Lung (tissue), 11 donors: ENCODE measurements at regions not wholly inside any gene's neighbourhood (a gene's known extent, or its start where the extent isn't known, plus 50 kb on each side); places are given as distances from the start of the nearest gene placed in this dataset.

Experiments
- ATAC-seq: fragments of 200-7000 bp; cut with Tn5 transposase; one replicate; pipeline ENCODE4 v1.9.1; 2020; ENCODE audit warnings: moderate number of reproducible peaks; ENCODE audit not compliant: insufficient read depth, low FRiP score
- DNase-seq, 3 donors: peaks; one replicate each; pipeline ENCODE4 v3.0.0-alpha.2; 2013 to 2017
- H3K27ac ChIP-seq, 2 donors: one replicate each; pipeline ENCODE4 v1.5.1; 2013; ENCODE audit warnings: mild to moderate bottlenecking in 2 of 2, moderate library complexity in 2 of 2, control low read depth in 1 of 2, inconsistent platforms in 1 of 2, low read depth in 1 of 2, low read length in 1 of 2
- H3K27me3 ChIP-seq, 3 donors: one replicate each; pipeline ENCODE4 v1.5.1; 2013; ENCODE audit warnings: low read length in 2 of 3; ENCODE audit not compliant: control insufficient read depth in 3 of 3, insufficient read depth in 3 of 3
- H3K36me3 ChIP-seq, 4 donors: one replicate each; pipeline ENCODE4 v1.5.1; 2013; ENCODE audit warnings: low read length in 4 of 4, mild to moderate bottlenecking in 1 of 4, moderate library complexity in 1 of 4; ENCODE audit not compliant: control insufficient read depth in 4 of 4, insufficient read depth in 4 of 4
- H3K4me1 ChIP-seq, 5 donors: one replicate each; pipeline ENCODE4 v1.5.1; 2013; ENCODE audit warnings: low read length in 5 of 5, mild to moderate bottlenecking in 2 of 5, moderate library complexity in 1 of 5; ENCODE audit not compliant: control insufficient read depth in 5 of 5, insufficient read depth in 5 of 5
- H3K4me3 ChIP-seq: one replicate; pipeline ENCODE4 v1.5.1; 2013; ENCODE audit warnings: mild to moderate bottlenecking, control low read depth, moderate library complexity
- H3K9ac ChIP-seq, 2 donors: one replicate each; pipeline ENCODE4 v1.5.1; 2013; ENCODE audit warnings: low read length in 2 of 2, control low read depth in 1 of 2; ENCODE audit not compliant: insufficient read depth in 1 of 2
- H3K9me3 ChIP-seq, 4 donors: one replicate each; pipeline ENCODE4 v1.5.1; 2013; ENCODE audit warnings: low read length in 3 of 4, mild to moderate bottlenecking in 1 of 4, moderate library complexity in 1 of 4; ENCODE audit not compliant: control insufficient read depth in 4 of 4, insufficient read depth in 3 of 4
- WGBS, 2 donors: extraction: QIAGEN DNeasy Blood & Tissue Kit; methylation state at CpG; one replicate each; pipeline ENCODE4 v1.1.7; 2013; 5-methylcytosine and 5-hydroxymethylcytosine counted together
- TF ChIP-seq, protein P1 (sequence below): IDR thresholded peaks from 2 replicates; pipeline ENCODE4 v1.5.1; 2012; ENCODE audit warnings: mild to moderate bottlenecking; ENCODE audit errors: control extremely low read depth, extremely low read depth
- donor health status: control.
- donor health status: control.
- donor health status: Bipolar disorder and iron deficiency.
- donor health status: healthy.
- donor health status: DM: yes; HTN: yes; CAD: no.

- no peaks in the 10 kb centered on the region for H3K27me3 ChIP-seq
- TF ChIP-seq, protein P1, sequence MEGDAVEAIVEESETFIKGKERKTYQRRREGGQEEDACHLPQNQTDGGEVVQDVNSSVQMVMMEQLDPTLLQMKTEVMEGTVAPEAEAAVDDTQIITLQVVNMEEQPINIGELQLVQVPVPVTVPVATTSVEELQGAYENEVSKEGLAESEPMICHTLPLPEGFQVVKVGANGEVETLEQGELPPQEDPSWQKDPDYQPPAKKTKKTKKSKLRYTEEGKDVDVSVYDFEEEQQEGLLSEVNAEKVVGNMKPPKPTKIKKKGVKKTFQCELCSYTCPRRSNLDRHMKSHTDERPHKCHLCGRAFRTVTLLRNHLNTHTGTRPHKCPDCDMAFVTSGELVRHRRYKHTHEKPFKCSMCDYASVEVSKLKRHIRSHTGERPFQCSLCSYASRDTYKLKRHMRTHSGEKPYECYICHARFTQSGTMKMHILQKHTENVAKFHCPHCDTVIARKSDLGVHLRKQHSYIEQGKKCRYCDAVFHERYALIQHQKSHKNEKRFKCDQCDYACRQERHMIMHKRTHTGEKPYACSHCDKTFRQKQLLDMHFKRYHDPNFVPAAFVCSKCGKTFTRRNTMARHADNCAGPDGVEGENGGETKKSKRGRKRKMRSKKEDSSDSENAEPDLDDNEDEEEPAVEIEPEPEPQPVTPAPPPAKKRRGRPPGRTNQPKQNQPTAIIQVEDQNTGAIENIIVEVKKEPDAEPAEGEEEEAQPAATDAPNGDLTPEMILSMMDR: no peak
- no peaks in the 10 kb centered on the region for H3K4me1 ChIP-seq
- 86 to 89% methylated on average over 2 of the region's 2 CpGs for WGBS, 2 donors
- no peak overlapping the region for H3K27ac ChIP-seq
- no peak for DNase-seq
- no peak overlapping the region for H3K9ac ChIP-seq
- peaks cover 0 to 8% (median 3%) of the 10 kb centered on the region in 4 donors for H3K9me3 ChIP-seq
- no peak for ATAC-seq
- no peaks in the 10 kb centered on the region for H3K36me3 ChIP-seq
- no peak overlapping the region for H3K4me3 ChIP-seq
Measured at GRCh38 chr2:17398770-17399169, 119.5 kb downstream of the RAD51AP2 start.

DNA sequence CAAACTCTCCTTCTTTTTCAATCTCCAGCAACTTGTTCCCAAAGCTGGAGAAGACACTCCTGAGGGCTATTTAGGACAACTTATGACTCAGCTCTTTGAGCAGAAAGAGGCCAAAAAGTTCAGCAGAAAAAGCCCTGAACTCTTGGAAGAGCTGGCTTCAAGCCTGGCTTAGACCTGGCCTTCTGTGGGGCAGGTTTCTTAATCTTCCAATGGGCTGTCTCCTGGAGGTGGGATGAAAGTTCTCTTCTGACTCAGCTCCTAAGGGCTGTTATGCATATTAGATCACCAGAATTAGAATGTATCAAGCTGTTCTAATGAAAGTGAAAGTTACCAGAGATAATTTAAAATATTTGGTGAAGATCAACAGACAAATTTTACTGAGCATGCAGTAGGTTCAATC is 129.4 kb downstream of the RAD51AP2 start:
- no peaks in the 10 kb centered on the region for H3K36me3 ChIP-seq
- no peak overlapping the region for H3K27ac ChIP-seq
- no peak overlapping the region for H3K9ac ChIP-seq
- no peaks in the 10 kb centered on the region for H3K4me1 ChIP-seq
- DNase-seq (no peak), ATAC-seq (no peak)
- H3K27me3 ChIP-seq: no peaks in the 10 kb centered on the region
- H3K4me3 ChIP-seq: no peak overlapping the region
- H3K9me3 ChIP-seq: peaks cover 0 to 3% (median 1%) of the 10 kb centered on the region in 4 donors
- TF ChIP-seq, protein P1: no peak

DNA sequence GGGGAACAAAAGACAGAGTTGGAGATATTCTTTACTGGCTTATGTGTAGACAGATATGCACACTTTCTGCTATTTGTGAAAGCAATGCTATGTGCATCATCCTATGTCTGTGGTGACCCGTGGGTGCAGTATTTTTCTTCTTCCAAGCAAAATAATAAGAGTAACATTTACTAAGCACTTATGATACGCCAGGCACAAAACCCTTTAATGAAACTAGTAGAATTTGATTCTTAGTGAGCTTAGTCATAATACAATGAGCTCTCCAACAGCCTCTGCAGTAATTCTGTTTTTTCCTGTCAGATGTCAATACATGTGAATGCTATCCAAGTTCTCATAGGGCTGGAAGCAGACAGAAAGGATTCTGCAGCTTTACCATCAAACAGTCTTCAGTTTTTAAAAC is 130.6 kb downstream of the RAD51AP2 start:
- Histone ChIP-seq H3K36me3 (no peaks in the 10 kb centered on the region), H3K27me3 (no peaks in the 10 kb centered on the region), H3K9me3 (peaks cover 0 to 2% (median under 1%) of the 10 kb centered on the region in 4 donors), H3K4me3 (no peak overlapping the region), H3K9ac (no peak overlapping the region), H3K27ac (no peak overlapping the region), H3K4me1 (no peaks in the 10 kb centered on the region)
- 77 to 89% methylated on average over 2 of the region's 2 CpGs for WGBS, 2 donors
- DNase-seq: no peak
- TF ChIP-seq, protein P1: no peak
- ATAC-seq: no peak

GRCh38 chr2:17386771-17387170 is 131.5 kb downstream of the RAD51AP2 start:
- WGBS, 2 donors: 91 to 97% methylated on average over 2 of the region's 2 CpGs
- ATAC-seq (no peak), DNase-seq (no peak)
- H3K4me1 ChIP-seq: no peaks in the 10 kb centered on the region
- TF ChIP-seq, protein P1: no peak
- H3K9ac ChIP-seq: no peak overlapping the region
- H3K27me3 ChIP-seq: no peaks in the 10 kb centered on the region
- H3K4me3 ChIP-seq: no peak overlapping the region
- no peak overlapping the region for H3K27ac ChIP-seq
- H3K9me3 ChIP-seq: peaks cover 0 to 2% (median 0%) of the 10 kb centered on the region in 4 donors
- H3K36me3 ChIP-seq: no peaks in the 10 kb centered on the region
